GM12891 (cell line): ENCODE measurements at regions not wholly inside any gene's neighbourhood (a gene's known extent, or its start where the extent isn't known, plus 50 kb on each side); places are given as distances from the start of the nearest gene placed in this dataset.

Source experiments
- PAX5 ChIP-seq: IDR thresholded peaks from 2 replicates; pipeline ENCODE4 v1.6.1; 2011; ENCODE audit warnings: low read length, moderate library complexity, mild to moderate bottlenecking; ENCODE audit not compliant: insufficient read depth, severe bottlenecking
- POLR2A ChIP-seq: IDR thresholded peaks from 2 replicates; pipeline ENCODE4 v1.6.1; 2011; ENCODE audit warnings: low read depth, low read length, control low read depth
- POLR2AphosphoS5 ChIP-seq: IDR thresholded peaks from 2 replicates; pipeline ENCODE4 v1.6.1; 2011; ENCODE audit warnings: low read depth, low read length, control low read depth
- POU2F2 ChIP-seq: IDR thresholded peaks from 2 replicates; pipeline ENCODE4 v1.6.1; 2011; ENCODE audit warnings: low read depth, mild to moderate bottlenecking, control low read depth, low read length, moderate library complexity
- SPI1 ChIP-seq: IDR thresholded peaks from 2 replicates; pipeline ENCODE4 v1.6.1; 2011; ENCODE audit warnings: low read depth, low read length, control low read depth
- TAF1 ChIP-seq: IDR thresholded peaks from 2 replicates; pipeline ENCODE4 v1.6.1; 2011; ENCODE audit warnings: low read depth, low read length, control low read depth

- TF ChIP-seq POLR2AphosphoS5: no peak
- no peak for TF ChIP-seq TAF1
- TF ChIP-seq POLR2A: no peak
- TF ChIP-seq PAX5: no peak
- TF ChIP-seq SPI1: no peak
- TF ChIP-seq POU2F2: no peak
Measured at GRCh38 chr12:5099591-5099990, 55.9 kb downstream of the KCNA5 start.
